ENCODE measurements at regions not wholly inside any gene's neighbourhood (a gene's known extent, or its start where the extent isn't known, plus 50 kb on each side); places are given as distances from the start of the nearest gene placed in this dataset.

- TF ChIP-seq CTCF (IDR thresholded peaks at IDR 0.05; ENCODE audit: low read depth, low read length) (no peak), EZH2phosphoT487 (IDR thresholded peaks at IDR 0.05; ENCODE audit: low read depth) (no peak)
Measured at GRCh38 chr5:82336226-82336958, 58.2 kb upstream of the RPS23 start.
